Fibroblast of skin of right quadriceps (primary cell): ENCODE measurements at regions not wholly inside any gene's neighbourhood (a gene's known extent, or its start where the extent isn't known, plus 50 kb on each side); places are given as distances from the start of the nearest gene placed in this dataset.

Source experiments
- DNase-seq: peaks from one replicate; pipeline ENCODE4 v3.0.0-alpha.2; 2013

DNA sequence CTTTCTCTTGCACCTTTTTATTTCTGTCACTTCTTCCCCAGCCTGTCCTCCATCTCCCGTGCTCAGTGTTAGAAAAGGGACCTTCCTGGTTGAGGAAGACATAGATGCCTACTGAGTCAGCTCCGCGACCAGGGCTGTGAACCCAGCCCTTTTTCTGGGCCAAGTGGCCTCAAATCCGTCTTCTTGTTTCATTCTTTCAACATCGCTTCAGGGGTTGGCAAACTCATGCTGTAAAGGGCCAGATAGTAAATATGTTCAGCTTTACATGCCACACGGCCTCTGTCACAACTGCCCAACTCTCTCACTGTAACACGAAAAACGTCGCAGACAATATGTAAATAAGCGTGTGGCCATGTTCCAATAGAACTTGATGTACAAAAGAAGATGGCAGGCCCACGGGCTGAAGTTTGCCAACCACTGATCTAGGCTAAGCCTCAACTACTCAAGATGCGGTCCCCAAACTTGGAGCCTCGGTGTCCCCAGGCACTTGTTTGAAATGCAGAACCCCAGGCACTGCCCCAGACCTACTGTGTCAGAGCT, 338.4 kb downstream of the MN1 start:
- no peak for DNase-seq

- DNase-seq = no peak
These were observed 335.3 kb downstream of the MN1 start for GRCh38 chr22:27466229-27466628.

DNA sequence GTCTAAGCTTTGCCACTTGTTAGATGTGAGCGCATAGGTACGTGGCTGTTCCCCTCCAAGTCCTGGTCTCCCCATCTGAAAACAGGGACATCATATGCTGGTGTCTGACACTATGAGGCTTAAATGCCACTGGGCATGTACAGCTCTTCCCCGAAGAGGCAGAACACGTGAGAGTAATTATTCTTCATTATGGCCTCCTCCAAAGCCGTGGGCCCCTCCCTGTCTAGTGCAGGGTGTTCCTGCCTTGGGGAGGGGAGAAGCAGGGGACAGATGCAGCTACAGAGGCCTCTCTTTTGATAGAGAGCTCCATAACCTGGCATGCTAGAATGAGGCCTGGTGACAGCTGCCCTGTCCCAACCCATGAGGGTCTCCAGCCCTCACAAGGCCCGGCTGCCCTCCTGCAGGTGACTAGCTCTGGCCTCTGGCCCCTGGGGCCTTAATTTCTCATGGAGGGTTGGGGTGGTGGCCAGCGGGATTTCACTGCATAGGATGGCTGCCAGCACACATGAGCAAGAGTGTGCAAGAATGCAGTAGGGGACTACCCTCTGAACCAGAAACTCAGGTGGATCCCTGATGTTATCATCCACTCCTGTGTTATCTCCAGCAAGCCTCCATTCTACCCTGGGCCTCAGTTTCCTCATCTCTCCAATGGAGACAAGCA, 334.6 kb downstream of the MN1 start:
- no peak for DNase-seq

DNA sequence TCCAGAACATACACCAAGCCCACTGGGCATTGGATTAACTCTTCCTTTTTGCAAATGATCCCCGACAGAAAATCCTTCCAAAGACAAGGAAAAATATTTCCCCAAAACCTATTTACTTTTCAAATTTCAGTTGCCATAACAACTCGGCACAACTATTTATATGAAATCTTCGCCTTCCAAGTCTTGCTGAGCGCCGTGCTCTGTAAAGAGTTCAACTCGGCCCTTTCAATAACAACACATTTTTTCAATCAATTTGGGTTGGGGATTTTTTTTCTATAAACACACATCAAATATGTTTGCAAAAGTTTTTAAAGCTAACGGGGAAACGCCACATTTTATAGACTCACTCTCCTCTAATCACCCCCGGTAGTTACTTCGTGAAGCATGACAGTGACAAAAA, 333.8 kb downstream of the MN1 start:
- no peak for DNase-seq

GRCh38 chr22:27468712-27469111, 332.8 kb downstream of the MN1 start:
- no peak for DNase-seq

DNA sequence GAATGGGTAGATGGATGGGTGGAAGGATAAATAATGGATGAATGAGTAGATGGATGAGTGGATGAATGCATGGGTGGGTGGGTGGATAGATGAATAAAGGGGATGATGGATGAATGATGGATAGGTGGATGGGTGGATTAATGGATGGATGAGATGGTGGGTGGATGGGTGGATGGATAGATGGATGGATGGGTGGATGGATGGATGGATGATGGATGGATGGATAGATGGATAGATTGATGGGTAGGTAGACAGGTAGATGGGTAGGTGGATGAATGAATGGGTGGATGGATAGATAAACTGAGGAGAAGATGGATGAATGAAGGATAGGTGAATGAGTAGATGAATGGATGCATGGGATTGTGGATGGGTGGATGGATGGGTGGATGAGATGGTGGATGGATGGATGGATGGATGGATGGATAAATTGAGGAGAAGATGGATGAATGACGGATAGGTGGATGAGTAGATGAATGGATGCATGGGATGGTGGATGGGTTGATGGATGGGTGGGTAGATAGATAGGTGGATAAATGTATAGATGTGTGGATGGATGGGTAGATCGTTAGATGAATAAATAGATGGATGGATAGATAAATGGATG, 331.3 kb downstream of the MN1 start:
- no peak for DNase-seq

- no peak for DNase-seq
These were observed 328.6 kb downstream of the MN1 start for GRCh38 chr22:27472975-27473374.

GRCh38 chr22:27473533-27473932, 328.0 kb downstream of the MN1 start:
- no peak for DNase-seq

DNA sequence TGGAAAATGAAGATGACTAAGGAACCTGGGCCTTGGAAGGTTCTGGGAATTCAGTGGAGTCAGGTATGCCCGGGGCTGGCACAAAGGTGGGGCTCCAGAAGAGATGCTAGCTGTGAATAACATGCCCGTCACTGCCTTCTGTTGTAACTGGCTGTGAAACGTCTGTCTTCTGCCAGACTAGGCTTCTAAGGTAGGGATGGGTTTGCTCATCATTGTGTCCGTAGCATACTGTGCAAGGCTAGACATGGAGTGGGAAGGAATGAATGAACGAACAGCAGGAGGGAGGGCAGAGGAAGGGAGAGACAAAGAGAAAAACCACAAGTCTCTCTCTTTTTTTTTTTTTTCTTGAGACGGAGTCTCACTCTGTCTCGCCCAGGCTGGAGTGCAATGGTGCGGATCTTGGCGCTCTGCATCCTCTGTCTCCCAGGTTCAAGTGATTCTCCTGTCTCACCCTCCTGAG, 327.4 kb downstream of the MN1 start:
- peak; percentile 42 for DNase-seq

GRCh38 chr22:27474711-27475547, 326.6 kb downstream of the MN1 start:
- DNase-seq = peak; percentile 96

- no peak for DNase-seq
These were observed 326.0 kb downstream of the MN1 start for GRCh38 chr22:27475548-27475897.

DNA sequence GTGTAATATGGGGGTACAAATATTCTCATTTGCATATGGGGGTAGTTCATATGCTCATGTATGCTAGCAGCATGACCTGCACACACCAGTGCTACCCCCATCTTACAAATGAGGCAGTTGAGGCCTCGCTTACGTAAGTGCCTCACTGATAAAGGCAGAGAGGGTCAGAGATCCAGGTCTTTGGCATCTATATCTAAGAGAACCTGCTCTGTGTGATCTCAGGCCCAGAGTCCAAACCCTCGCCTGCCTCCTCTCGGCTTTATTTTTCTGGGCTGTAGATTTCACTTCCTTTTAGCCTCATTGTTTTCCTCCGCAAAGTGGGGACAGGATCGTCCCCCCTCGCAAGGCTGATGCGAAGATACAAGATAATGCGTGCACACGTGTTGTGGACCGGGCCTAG, 325.2 kb downstream of the MN1 start:
- DNase-seq = no peak

DNA sequence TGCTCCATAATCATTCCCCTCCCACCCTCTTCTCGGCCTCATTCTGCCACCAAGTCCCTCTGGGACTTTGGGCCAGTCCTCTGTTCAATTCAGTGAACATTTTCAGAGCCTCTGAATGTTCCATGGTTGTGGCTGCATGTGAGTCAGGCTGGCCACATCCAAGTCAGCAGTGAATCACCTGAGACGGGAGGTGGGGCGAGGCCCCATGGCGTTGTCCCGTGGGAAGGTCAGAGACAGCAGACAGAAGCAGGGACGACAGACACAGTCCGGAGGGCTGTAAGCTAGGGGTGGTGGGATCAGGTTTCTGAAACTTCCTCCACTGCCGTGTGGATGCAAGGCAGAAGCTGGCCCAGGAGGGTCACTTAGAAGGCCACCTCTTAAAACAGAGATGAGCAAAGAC, 324.8 kb downstream of the MN1 start:
- DNase-seq = peak; percentile 71

GRCh38 chr22:27477171-27477570, 324.4 kb downstream of the MN1 start:
- DNase-seq = no peak

DNA sequence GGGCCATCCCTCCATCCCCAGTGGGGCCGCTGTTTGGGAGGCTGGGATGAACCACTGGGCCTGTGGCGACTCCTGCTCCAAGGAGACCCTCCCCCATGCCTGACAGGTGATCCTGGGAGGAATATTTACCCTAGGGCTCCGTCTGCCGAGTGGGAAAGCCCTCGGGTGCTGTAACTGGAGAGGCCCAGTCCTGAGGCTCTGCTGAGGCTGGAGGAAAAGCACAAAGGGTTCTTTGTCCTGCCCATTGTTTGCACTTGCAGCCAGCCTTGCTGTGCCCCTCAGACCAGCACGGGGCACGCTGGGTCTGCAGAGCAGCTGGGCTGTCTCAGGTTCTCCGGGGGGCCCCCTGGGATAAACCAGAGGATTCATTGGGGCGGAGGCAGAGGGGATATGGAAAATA, 321.1 kb downstream of the MN1 start:
- DNase-seq = no peak

- no peak for DNase-seq
These were observed 319.2 kb downstream of the MN1 start for GRCh38 chr22:27482402-27482801.

- DNase-seq = peak; percentile 41
These were observed 318.3 kb downstream of the MN1 start for GRCh38 chr22:27483095-27483785.

GRCh38 chr22:27485842-27486241, 315.7 kb downstream of the MN1 start:
- no peak for DNase-seq

DNA sequence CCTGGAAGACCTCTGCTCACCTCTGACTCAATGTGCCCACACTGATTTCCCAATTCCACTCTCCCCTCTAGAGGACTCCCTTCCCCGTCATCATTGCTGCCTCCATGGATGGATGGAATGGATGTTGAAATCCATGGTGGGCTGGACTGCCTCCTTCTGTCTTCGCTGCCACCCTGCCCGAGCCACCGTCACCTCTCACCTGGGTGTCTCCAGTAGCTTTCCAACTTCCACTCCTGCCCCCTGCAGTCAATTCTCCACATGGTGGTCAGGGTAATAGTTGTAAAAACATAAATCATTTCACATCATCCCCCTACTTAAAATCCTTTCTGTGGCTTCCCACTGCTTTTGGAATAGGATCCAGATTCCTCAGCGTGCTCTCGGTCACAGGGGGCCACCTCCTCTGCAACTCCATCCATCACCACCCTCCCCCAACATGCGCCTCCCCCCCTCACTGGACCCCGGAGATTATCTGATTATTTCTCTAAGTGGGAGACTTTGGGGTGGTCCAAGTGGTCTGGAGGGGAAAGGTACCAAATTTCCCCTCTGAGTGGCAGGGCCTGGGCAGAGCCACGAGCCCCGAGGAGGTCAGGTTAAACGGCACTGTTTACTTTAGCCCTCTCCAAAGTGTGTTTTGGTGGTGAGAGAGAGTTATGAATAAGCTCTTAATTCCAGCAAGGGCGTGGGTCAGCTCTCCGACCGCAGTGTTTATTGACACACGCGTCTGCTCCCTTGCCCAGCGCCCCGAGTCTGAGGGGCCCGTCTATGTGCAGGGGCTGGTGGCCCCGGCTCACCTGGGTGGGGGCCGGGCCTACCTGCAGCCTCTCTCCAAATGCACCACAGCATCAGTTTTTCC, 313.7 kb downstream of the MN1 start:
- peak; percentile 44 for DNase-seq

DNA sequence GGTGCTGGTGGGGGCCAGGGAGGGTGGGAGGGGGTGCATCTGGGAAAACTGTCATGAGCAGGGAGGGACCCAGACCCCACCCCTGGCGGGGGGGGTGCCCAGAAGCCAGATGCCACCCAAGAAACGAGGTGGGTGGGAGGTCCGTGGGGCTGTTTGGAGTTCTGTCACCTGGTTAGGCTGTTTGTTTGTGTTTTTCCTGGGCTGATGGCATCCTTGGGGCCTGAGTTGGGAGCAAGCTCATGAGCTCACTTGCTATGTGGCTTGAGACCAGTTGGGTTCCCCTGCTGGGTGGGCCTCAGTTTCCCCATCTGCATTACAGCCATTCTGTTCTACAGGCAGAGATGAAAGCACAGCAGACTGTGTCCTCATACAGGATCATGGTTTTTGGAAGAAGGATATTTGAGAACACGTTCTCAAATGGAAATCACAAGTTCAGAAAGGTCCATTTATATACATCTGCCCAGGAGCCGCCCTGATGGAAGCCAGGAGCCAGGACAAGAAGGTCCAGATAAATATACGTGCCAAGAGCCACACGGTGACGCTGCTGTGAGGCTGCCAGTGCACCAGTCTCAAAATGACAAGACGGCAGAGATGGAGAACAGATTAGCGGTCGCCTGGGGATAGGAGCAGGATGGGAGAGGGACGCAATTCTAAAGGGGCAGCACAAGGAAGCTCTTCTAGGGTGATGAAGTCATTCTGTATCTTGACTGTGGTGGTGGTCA, 312.9 kb downstream of the MN1 start:
- peak; percentile 36 for DNase-seq

GRCh38 chr22:27489178-27489675, 312.3 kb downstream of the MN1 start:
- DNase-seq = peak; percentile 87
